ENCODE measurements at regions not wholly inside any gene's neighbourhood (a gene's known extent, or its start where the extent isn't known, plus 50 kb on each side); places are given as distances from the start of the nearest gene placed in this dataset.

- H3K4me3 ChIP-seq (ENCODE audit: low read depth in 1 of 3, low read length in 3 of 3): no peak overlapping the region
- no peaks in the 10 kb centered on the region for H3K4me1 ChIP-seq (ENCODE audit: control insufficient read depth in 4 of 4, insufficient read depth in 4 of 4, low read length in 3 of 4)
- WGBS: 96% methylated on average over 10 of the region's 10 CpGs
- H3K9ac ChIP-seq (ENCODE audit: low read depth in 1 of 2, low read length in 2 of 2): no peak overlapping the region
- TF ChIP-seq, protein P1, sequence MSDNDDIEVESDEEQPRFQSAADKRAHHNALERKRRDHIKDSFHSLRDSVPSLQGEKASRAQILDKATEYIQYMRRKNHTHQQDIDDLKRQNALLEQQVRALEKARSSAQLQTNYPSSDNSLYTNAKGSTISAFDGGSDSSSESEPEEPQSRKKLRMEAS (IDR thresholded peaks at IDR 0.05): no peak
- TF ChIP-seq SP1 (IDR thresholded peaks at IDR 0.05) (no peak), YY1 (IDR thresholded peaks at IDR 0.05) (no peak), NR2F2 (IDR thresholded peaks at IDR 0.05) (no peak), ATF3 (IDR thresholded peaks at IDR 0.05) (no peak), JUND (IDR thresholded peaks at IDR 0.05) (no peak), GABPA (IDR thresholded peaks at IDR 0.05 in 1 of 2, conservative IDR thresholded peaks at IDR 0.05 in 1 of 2) (no peak), FOXA1 (IDR thresholded peaks at IDR 0.05) (no peak), RXRA (IDR thresholded peaks at IDR 0.05) (no peak), CTCF (IDR thresholded peaks at IDR 0.05; ENCODE audit: low read depth, low read length, missing input control) (no peak), ZBTB33 (IDR thresholded peaks at IDR 0.05) (no peak), TAF1 (conservative IDR thresholded peaks at IDR 0.05) (no peak), HNF4A (conservative IDR thresholded peaks at IDR 0.05) (no peak), RAD21 (IDR thresholded peaks at IDR 0.05) (no peak), FOXA2 (IDR thresholded peaks at IDR 0.05) (no peak), EGR1 (IDR thresholded peaks at IDR 0.05; ENCODE audit: low read depth in 2 of 2) (no peak)
- no peaks in the 10 kb centered on the region for H3K27me3 ChIP-seq (ENCODE audit: control insufficient read depth in 4 of 4, insufficient read depth in 4 of 4, low read length in 3 of 4)
- DNase-seq (ENCODE audit: low spot score): no peak
- no peaks in the 10 kb centered on the region for H3K36me3 ChIP-seq (ENCODE audit: control insufficient read depth in 4 of 4, insufficient read depth in 3 of 4, low read depth in 1 of 4, low read length in 3 of 4)
- H3K9me3 ChIP-seq (ENCODE audit: control insufficient read depth in 4 of 4, low read length in 3 of 4): no peaks in the 10 kb centered on the region
- no peak overlapping the region for H3K27ac ChIP-seq (ENCODE audit: low read depth in 1 of 2, low read length in 2 of 2)
These were observed 370.2 kb downstream of the CTTN start for GRCh38 chr11:70768346-70769095.

- no peaks in the 10 kb centered on the region for H3K4me1 ChIP-seq (ENCODE audit: control insufficient read depth in 4 of 4, insufficient read depth in 4 of 4, low read length in 3 of 4)
- H3K9ac ChIP-seq (ENCODE audit: low read depth in 1 of 2, low read length in 2 of 2): no peak overlapping the region
- WGBS: 77% methylated on average over 14 of the region's 14 CpGs
- no peaks in the 10 kb centered on the region for H3K9me3 ChIP-seq (ENCODE audit: control insufficient read depth in 4 of 4, low read length in 3 of 4)
- H3K27me3 ChIP-seq (ENCODE audit: control insufficient read depth in 4 of 4, insufficient read depth in 4 of 4, low read length in 3 of 4): no peaks in the 10 kb centered on the region
- DNase-seq (ENCODE audit: low spot score): no peak
- H3K27ac ChIP-seq (ENCODE audit: low read depth in 1 of 2, low read length in 2 of 2): no peak overlapping the region
- no peak overlapping the region for H3K4me3 ChIP-seq (ENCODE audit: low read depth in 1 of 3, low read length in 3 of 3)
- no peaks in the 10 kb centered on the region for H3K36me3 ChIP-seq (ENCODE audit: control insufficient read depth in 4 of 4, insufficient read depth in 3 of 4, low read depth in 1 of 4, low read length in 3 of 4)
- no peak for TF ChIP-seq GABPA (IDR thresholded peaks at IDR 0.05 in 1 of 2, conservative IDR thresholded peaks at IDR 0.05 in 1 of 2)
- TF ChIP-seq, protein P1 (IDR thresholded peaks at IDR 0.05): no peak
- no peak for TF ChIP-seq FOXA1 (IDR thresholded peaks at IDR 0.05)
- no peak for TF ChIP-seq FOXA2 (IDR thresholded peaks at IDR 0.05)
- TF ChIP-seq RAD21 (IDR thresholded peaks at IDR 0.05): no peak
- no peak for TF ChIP-seq HNF4A (conservative IDR thresholded peaks at IDR 0.05)
- TF ChIP-seq TAF1 (conservative IDR thresholded peaks at IDR 0.05): no peak
- TF ChIP-seq NR2F2 (IDR thresholded peaks at IDR 0.05): no peak
- no peak for TF ChIP-seq CTCF (IDR thresholded peaks at IDR 0.05; ENCODE audit: low read depth, low read length, missing input control)
- no peak for TF ChIP-seq ZBTB33 (IDR thresholded peaks at IDR 0.05)
- TF ChIP-seq RXRA (IDR thresholded peaks at IDR 0.05): no peak
- no peak for TF ChIP-seq ATF3 (IDR thresholded peaks at IDR 0.05)
- no peak for TF ChIP-seq HNF4G (IDR thresholded peaks at IDR 0.05)
- TF ChIP-seq YY1 (IDR thresholded peaks at IDR 0.05): no peak
These were observed 370.8 kb downstream of the CTTN start for GRCh38 chr11:70769106-70769505.

All from liver (tissue), 8 donors.